CD4-positive, alpha-beta T cell (primary cell): ENCODE measurements at regions not wholly inside any gene's neighbourhood (a gene's known extent, or its start where the extent isn't known, plus 50 kb on each side); places are given as distances from the start of the nearest gene placed in this dataset.

Experiments used
- ATAC-seq: fragments of 200-7000 bp; cut with Tn5 transposase; one replicate; pipeline ENCODE4 v1.10.0; 2022; ENCODE audit warnings: mild to moderate bottlenecking; ENCODE audit not compliant: poor library complexity
- CTCF ChIA-PET: fragments of 350-600 bp; sonication (Branson Sonifier 250); formaldehyde crosslinking; loops from one replicate; lab custom pipeline; 2021; ENCODE audit warnings: antibody characterized with exemption, inconsistent platforms; lab: Charles Lee
- POLR2A ChIA-PET: fragments of 350-600 bp; sonication (Branson Sonifier 250); formaldehyde crosslinking; loops from one replicate; lab custom pipeline; 2021; ENCODE audit warnings: antibody characterized with exemption, inconsistent platforms; lab: Charles Lee
- DNase-seq, 14 experiments: peaks; one replicate each; pipeline ENCODE4 v3.0.0-alpha.2; 2013 to 2020; ENCODE audit warnings: mixed read lengths in 2 of 14
- H3K27ac ChIP-seq, 2 donors: one replicate each; pipeline versions ENCODE4 v1.5.1 to v1.7.0; 2013; ENCODE audit warnings: low read length in 2 of 2, low read depth in 1 of 2, mild to moderate bottlenecking in 1 of 2
- H3K27me3 ChIP-seq, 2 experiments: 1 replicate in 1 of 2; 2 replicates in 1 of 2; pipeline versions ENCODE4 v1.6.1 to v1.7.0; 2013; ENCODE audit warnings: low read length in 2 of 2, control low read depth in 1 of 2, mild to moderate bottlenecking in 1 of 2, moderate library complexity in 1 of 2; ENCODE audit not compliant: insufficient read depth in 2 of 2, control insufficient read depth in 1 of 2
- H3K36me3 ChIP-seq: one replicate; pipeline ENCODE4 v1.6.1; 2013; ENCODE audit warnings: low read length, control low read depth; ENCODE audit not compliant: insufficient read depth
- H3K4me1 ChIP-seq: one replicate; pipeline ENCODE4 v1.6.1; 2013; ENCODE audit warnings: low read length, control low read depth; ENCODE audit not compliant: insufficient read depth
- H3K4me3 ChIP-seq: one replicate; pipeline ENCODE4 v1.5.1; 2013; ENCODE audit warnings: mild to moderate bottlenecking, low read length, moderate library complexity
- H3K9me3 ChIP-seq, 2 experiments: 1 replicate in 1 of 2; 2 replicates in 1 of 2; pipeline versions ENCODE4 v1.6.1 to v1.7.0; 2013; ENCODE audit warnings: low read length in 2 of 2, mild to moderate bottlenecking in 2 of 2, control low read depth in 1 of 2, moderate library complexity in 1 of 2; ENCODE audit not compliant: control insufficient read depth in 1 of 2, insufficient read depth in 1 of 2
- H3K27ac Mint-ChIP-seq: one replicate; pipeline ENCODE4 v1.8.0; 2020; ENCODE audit warnings: mixed read lengths
- H3K27me3 Mint-ChIP-seq: one replicate; pipeline ENCODE4 v1.8.0; 2021; ENCODE audit warnings: mixed read lengths
- H3K36me3 Mint-ChIP-seq: one replicate; pipeline ENCODE4 v1.8.0; 2021; ENCODE audit warnings: low read depth, mixed read lengths
- H3K4me1 Mint-ChIP-seq: one replicate; pipeline ENCODE4 v1.8.0; 2021; ENCODE audit warnings: low read depth, mixed read lengths
- H3K4me3 Mint-ChIP-seq: one replicate; pipeline ENCODE4 v1.8.0; 2020; ENCODE audit warnings: mild to moderate bottlenecking, mixed read lengths
- H3K9me3 Mint-ChIP-seq: one replicate; pipeline ENCODE4 v1.8.0; 2020; ENCODE audit warnings: mixed read lengths
- intact Hi-C, 2 experiments: fragments of 100-400 bp; cut with DNase I in 1 of 2; cut with micrococcal nuclease in 1 of 2; formaldehyde crosslinking; loops; one replicate each; pipeline versions ENCODE4 v1.15.1 to v1.9.0; 2023 to 2025; cut with DNase I, micrococcal nuclease
- TF ChIP-seq, protein P1 (sequence below): fragments of 200-600 bp; IDR thresholded peaks from one replicate; pipeline ENCODE4 v1.8.0; 2022; ENCODE audit warnings: antibody characterized with exemption, mild to moderate bottlenecking

DNA sequence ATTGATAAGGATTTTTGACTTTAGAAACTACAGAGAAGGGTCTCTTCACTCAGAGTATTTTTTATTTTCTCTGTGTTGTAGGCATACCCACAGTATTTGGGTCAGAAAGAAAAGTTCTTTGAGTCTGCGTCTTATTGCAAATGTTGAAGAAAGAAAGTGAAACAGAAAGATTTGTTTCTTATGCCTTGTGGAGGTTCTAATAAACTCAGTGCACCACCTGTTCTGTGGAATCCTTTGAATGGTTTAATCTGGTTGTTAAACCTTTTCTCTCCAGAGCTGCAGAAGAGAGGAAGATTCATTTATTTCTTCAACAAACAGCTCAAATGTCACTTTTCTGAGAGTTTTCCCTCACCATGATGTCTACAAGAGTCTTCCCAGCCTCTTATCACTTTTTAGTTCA, 146.6 kb upstream of the PLEKHG7 start:
- Histone ChIP-seq H3K9me3 (no peaks in the 10 kb centered on the region), H3K4me1 (peaks cover 19% of the 10 kb centered on the region), H3K27me3 (no peaks in the 10 kb centered on the region), H3K4me3 (peak overlapping the region; percentile 21), H3K27ac (peak overlapping the region in 1 of 2 donors; percentile 33), H3K36me3 (no peaks in the 10 kb centered on the region)
- CTCF ChIA-PET = interaction anchor here (1.2 kb wide), 2 partner anchors 11 to 14 kb away, joined by 3 read pairs; no protein-coding TSS in a partner anchor
- Mint-ChIP-seq H3K36me3 (no peaks in the 10 kb centered on the region), H3K27ac (peak overlapping the region; percentile 80), H3K4me1 (peaks cover 39% of the 10 kb centered on the region), H3K4me3 (peak overlapping the region; percentile 62), H3K9me3 (peaks cover under 1% of the 10 kb centered on the region), H3K27me3 (no peaks in the 10 kb centered on the region)
- peak; percentile 55 for ATAC-seq
- DNase-seq = peak in 3 of 14 experiments; percentile 45 to 65 (median 46)
- TF ChIP-seq, protein P1, sequence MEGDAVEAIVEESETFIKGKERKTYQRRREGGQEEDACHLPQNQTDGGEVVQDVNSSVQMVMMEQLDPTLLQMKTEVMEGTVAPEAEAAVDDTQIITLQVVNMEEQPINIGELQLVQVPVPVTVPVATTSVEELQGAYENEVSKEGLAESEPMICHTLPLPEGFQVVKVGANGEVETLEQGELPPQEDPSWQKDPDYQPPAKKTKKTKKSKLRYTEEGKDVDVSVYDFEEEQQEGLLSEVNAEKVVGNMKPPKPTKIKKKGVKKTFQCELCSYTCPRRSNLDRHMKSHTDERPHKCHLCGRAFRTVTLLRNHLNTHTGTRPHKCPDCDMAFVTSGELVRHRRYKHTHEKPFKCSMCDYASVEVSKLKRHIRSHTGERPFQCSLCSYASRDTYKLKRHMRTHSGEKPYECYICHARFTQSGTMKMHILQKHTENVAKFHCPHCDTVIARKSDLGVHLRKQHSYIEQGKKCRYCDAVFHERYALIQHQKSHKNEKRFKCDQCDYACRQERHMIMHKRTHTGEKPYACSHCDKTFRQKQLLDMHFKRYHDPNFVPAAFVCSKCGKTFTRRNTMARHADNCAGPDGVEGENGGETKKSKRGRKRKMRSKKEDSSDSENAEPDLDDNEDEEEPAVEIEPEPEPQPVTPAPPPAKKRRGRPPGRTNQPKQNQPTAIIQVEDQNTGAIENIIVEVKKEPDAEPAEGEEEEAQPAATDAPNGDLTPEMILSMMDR = no peak
- intact Hi-C loops = no loop called here
- POLR2A ChIA-PET = interaction anchor here (0.9 to 2.3 kb wide), 7 partner anchors 13 to 419 kb away, joined by 3 to 21 read pairs (median 4); partner anchors contain the start of gene BTG1

DNA sequence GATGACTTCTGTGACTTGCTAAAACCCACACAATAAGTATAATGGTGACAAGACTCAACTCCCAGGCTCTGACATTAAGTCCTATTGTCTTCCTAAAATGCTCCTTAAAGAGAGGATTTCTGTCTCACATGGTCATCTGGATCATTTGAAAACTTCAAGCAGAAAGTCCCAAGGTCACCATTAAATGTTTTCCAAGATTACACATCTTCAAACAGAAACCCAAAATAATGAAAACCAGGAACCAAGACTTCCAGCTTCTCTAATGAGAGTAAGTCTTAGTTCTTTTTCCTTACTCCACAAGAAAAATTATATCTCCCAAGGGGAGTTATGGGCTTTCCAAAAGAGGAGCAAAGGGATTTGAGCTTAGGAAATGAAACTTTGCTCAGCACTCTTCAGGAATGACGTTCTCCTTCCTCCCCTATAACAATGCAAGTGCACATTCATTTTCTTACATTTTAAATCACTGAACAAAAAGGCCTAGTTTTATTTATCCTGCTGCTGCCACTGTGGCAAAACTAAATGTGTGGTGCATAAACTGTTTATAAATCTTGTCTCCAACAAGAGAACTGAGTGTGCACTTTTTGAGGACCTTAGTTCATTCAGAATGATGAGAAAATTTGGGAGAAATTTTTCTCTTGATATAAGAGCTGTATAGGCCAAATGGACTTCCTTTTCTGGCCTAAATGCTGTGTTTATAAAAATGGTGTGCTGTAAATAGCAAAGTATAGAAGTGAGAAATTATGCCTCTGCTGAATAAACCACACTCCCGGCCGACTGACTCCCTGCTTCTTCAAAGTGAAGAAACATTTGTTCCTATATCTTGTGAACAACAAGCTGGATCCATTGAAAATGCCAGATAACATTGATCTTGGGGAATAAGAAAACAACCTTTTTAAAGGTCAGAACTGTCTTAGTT, 148.4 kb upstream of the PLEKHG7 start:
- Histone ChIP-seq H3K36me3 (no peaks in the 10 kb centered on the region), H3K4me3 (no peak overlapping the region), H3K9me3 (no peaks in the 10 kb centered on the region), H3K27me3 (no peaks in the 10 kb centered on the region), H3K27ac (no peak overlapping the region), H3K4me1 (peaks cover 19% of the 10 kb centered on the region)
- peak overlapping the region; percentile 24 for H3K27ac Mint-ChIP-seq
- peaks cover 39% of the 10 kb centered on the region for H3K4me1 Mint-ChIP-seq
- CTCF ChIA-PET = no interaction called here
- POLR2A ChIA-PET = interaction anchor here (0.6 kb wide), 1 partner anchor 64 kb away, joined by 3 read pairs; no protein-coding TSS in a partner anchor
- intact Hi-C loops = no loop called here
- H3K27me3 Mint-ChIP-seq = no peaks in the 10 kb centered on the region
- no peak for DNase-seq
- H3K36me3 Mint-ChIP-seq = no peaks in the 10 kb centered on the region
- ATAC-seq = no peak
- H3K9me3 Mint-ChIP-seq = peaks cover 2% of the 10 kb centered on the region
- TF ChIP-seq, protein P1 = no peak
- no peak overlapping the region for H3K4me3 Mint-ChIP-seq

DNA sequence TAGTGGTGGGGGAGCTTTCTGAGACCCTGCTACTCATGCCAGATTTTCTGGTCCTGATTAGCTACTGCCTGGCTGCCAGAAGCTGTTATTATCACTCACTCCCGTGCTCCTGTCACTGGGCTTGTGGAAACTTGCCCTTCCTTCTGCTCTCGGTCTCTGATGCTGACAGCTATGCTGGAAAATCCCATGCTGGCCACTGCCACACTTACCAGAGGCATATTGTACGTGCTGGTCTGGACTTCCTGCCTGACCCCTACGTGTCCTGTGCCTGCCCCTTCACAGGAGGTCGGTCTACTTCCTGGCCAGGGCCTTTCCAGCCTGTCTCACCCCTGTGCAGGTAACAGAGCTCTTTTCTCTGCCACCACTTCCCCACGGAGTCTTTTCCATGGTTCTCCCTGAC, 149.4 kb upstream of the PLEKHG7 start:
- TF ChIP-seq, protein P1 = no peak
- peaks cover 19% of the 10 kb centered on the region for H3K4me1 ChIP-seq
- Mint-ChIP-seq H3K9me3 (peaks cover 2% of the 10 kb centered on the region), H3K27me3 (no peaks in the 10 kb centered on the region), H3K4me1 (peaks cover 30% of the 10 kb centered on the region), H3K27ac (no peak overlapping the region), H3K4me3 (no peak overlapping the region), H3K36me3 (no peaks in the 10 kb centered on the region)
- no peak overlapping the region for H3K27ac ChIP-seq
- no peaks in the 10 kb centered on the region for H3K27me3 ChIP-seq
- ATAC-seq = no peak
- intact Hi-C loops = no loop called here
- ChIA-PET CTCF (no interaction called here), POLR2A (no interaction called here)
- no peaks in the 10 kb centered on the region for H3K36me3 ChIP-seq
- peaks cover 0 to 4% of the 10 kb centered on the region in 2 experiments for H3K9me3 ChIP-seq
- no peak for DNase-seq
- no peak overlapping the region for H3K4me3 ChIP-seq
